CD4-positive, CD25-positive, alpha-beta regulatory T cell (primary cell): ENCODE measurements at regions not wholly inside any gene's neighbourhood (a gene's known extent, or its start where the extent isn't known, plus 50 kb on each side); places are given as distances from the start of the nearest gene placed in this dataset.

Experiments
- ATAC-seq, 2 donors: fragments of 150-1000 bp; cut with Tn5 transposase; one replicate each; pipeline ENCODE4 v1.10.0; 2021; ENCODE audit warnings: low read depth in 2 of 2, moderate number of reproducible peaks in 2 of 2, moderate library complexity in 1 of 2
- DNase-seq, 3 donors: peaks; one replicate each; pipeline versions ENCODE4 v3.0.0 to v3.0.0-alpha.2; 2012 to 2022; ENCODE audit warnings: mixed read lengths in 1 of 3
- H3K27ac ChIP-seq: one replicate; pipeline ENCODE4 v1.7.0; 2013; ENCODE audit warnings: mild to moderate bottlenecking, low read length; ENCODE audit not compliant: insufficient read depth, poor library complexity, severe bottlenecking
- H3K27me3 ChIP-seq: one replicate; pipeline ENCODE4 v1.7.0; 2013; ENCODE audit warnings: low read length; ENCODE audit not compliant: control insufficient read depth, insufficient read depth
- H3K36me3 ChIP-seq: one replicate; pipeline ENCODE4 v1.7.0; 2013; ENCODE audit warnings: mild to moderate bottlenecking, low read length, moderate library complexity; ENCODE audit not compliant: control insufficient read depth, insufficient read depth
- H3K4me1 ChIP-seq: 2 replicates; pipeline ENCODE4 v1.7.0; 2013; ENCODE audit warnings: mild to moderate bottlenecking, low read length; ENCODE audit not compliant: insufficient read depth, control insufficient read depth, poor library complexity, severe bottlenecking
- H3K4me3 ChIP-seq: one replicate; pipeline ENCODE4 v1.7.0; 2013; ENCODE audit warnings: low read depth, mild to moderate bottlenecking, low read length, moderate library complexity
- H3K9me3 ChIP-seq, 2 experiments: 1 replicate in 1 of 2; 2 replicates in 1 of 2; pipeline ENCODE4 v1.7.0; 2013; ENCODE audit warnings: low read length in 2 of 2, mild to moderate bottlenecking in 1 of 2, moderate library complexity in 1 of 2; ENCODE audit not compliant: control insufficient read depth in 2 of 2
- H3K27ac Mint-ChIP-seq, 3 donors: one replicate each; pipeline ENCODE4 v1.8.0; 2020 to 2022; ENCODE audit warnings: mild to moderate bottlenecking in 3 of 3, mixed read lengths in 3 of 3, moderate library complexity in 2 of 3
- H3K27me3 Mint-ChIP-seq: one replicate; pipeline ENCODE4 v1.8.0; 2022; ENCODE audit warnings: mild to moderate bottlenecking, mixed read lengths
- H3K36me3 Mint-ChIP-seq: one replicate; pipeline ENCODE4 v1.8.0; 2020; ENCODE audit warnings: mixed read lengths
- H3K4me1 Mint-ChIP-seq, 4 donors: one replicate each; pipeline ENCODE4 v1.8.0; 2020 to 2022; ENCODE audit warnings: mixed read lengths in 4 of 4, mild to moderate bottlenecking in 1 of 4
- H3K4me3 Mint-ChIP-seq, 4 donors: one replicate each; pipeline ENCODE4 v1.8.0; 2020 to 2022; ENCODE audit warnings: mild to moderate bottlenecking in 4 of 4, mixed read lengths in 4 of 4, moderate library complexity in 3 of 4
- H3K9me3 Mint-ChIP-seq, 7 donors: one replicate each; pipeline ENCODE4 v1.8.0; 2020 to 2022; ENCODE audit warnings: mixed read lengths in 7 of 7, mild to moderate bottlenecking in 3 of 7, moderate library complexity in 2 of 7

DNA sequence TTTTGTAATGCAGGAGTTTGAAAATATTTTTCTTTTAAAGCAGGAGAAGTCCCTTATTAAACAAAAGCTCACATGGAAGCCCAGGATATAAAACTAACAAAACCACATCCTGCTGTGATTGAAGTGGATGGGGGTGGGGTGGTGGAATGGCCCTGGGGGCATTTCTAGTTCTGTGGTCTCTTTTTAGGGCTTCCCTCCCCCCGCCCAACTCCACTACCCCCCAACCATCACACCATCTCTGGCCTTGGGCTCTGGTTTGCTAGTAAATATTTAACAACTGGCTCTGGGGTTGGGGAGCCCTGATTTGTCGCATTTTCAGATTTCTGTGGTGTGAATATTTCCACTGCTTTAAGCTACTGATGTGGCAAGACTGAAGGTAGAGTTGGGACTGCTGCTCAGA lies 279.6 kb upstream of the PLET1 start:
- H3K4me3 ChIP-seq, result no peak overlapping the region
- peaks cover 4 to 16% (median 6%) of the 10 kb centered on the region in 4 donors for H3K4me1 Mint-ChIP-seq
- no peak for ATAC-seq
- no peak for DNase-seq
- H3K9me3 ChIP-seq, result no peaks in the 10 kb centered on the region
- no peak overlapping the region for H3K27ac Mint-ChIP-seq
- H3K9me3 Mint-ChIP-seq, result peaks cover 0 to 2% (median 0%) of the 10 kb centered on the region in 7 donors
- H3K27me3 Mint-ChIP-seq, result peaks cover 10% of the 10 kb centered on the region
- H3K36me3 ChIP-seq, result no peaks in the 10 kb centered on the region
- no peak overlapping the region for H3K4me3 Mint-ChIP-seq
- H3K27me3 ChIP-seq, result peaks cover 4% of the 10 kb centered on the region
- H3K27ac ChIP-seq, result no peak overlapping the region
- H3K4me1 ChIP-seq, result no peaks in the 10 kb centered on the region
- no peaks in the 10 kb centered on the region for H3K36me3 Mint-ChIP-seq

DNA sequence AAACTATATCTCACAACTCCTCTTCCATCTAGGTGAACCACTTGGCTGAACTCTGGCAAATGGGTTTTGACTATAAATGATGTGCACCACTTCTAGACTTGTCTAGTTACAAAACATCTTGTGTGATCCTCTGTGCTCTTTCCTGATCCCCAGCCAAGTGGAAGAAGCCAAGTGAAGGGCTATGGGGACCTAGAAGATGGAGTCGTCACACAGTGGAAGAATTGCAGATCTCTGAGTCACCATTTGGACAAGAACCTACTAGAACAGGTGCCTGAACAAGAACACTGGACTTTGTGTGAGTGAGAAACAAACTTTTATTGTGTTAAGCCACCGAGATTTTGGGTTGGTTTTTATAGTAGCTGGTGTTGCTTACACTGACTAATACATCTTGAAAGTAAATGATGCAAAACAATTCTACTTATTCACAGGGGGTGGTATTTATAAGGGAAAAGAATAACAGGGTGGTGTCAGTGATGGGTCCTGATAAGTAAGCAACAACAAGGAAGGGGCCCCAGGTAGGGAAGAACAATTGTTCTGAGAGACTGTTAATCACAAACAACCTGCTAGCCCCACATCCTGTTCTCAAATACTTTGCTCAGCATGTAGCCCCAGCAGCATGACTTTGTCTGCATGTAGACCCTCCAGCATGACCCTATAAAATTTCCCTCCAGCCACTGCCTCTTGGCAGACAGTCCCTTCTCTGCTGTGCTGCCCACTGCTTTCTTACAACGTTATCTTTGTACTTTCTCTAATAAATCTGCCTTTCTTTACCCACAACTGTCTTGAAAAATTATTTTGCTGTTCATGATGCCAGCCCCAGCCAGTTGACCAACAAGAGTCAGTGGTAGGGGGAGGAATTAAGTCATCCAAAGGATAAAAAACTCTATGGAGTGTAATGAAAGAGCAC lies 280.7 kb upstream of the PLET1 start:
- H3K27me3 ChIP-seq, result peaks cover 3% of the 10 kb centered on the region
- peak overlapping the region in 1 of 3 donors; percentile 27 for H3K27ac Mint-ChIP-seq

DNA sequence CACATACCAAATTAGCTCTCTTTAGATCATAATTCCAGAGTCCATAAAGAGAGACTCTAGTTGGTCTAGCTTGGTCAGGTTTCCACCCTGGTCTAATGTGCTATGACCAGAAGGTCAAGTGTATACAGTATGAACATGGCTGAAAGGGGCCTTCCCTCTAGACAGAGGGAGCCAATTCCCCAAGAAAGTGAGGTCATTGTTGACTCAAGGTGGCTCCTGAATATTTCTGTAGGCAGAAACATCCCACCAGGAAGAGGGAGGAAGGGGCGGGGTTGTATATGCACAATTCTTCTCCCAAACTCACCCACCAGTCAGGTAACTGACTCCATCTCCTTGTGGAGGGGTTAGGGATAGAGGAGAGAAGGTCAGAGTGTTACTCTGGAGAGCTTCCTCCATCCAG lies 281.8 kb upstream of the PLET1 start:
- H3K27ac Mint-ChIP-seq, result no peak overlapping the region
- no peak for ATAC-seq

More for the DNA sequence above, 280.7 kb upstream of the PLET1 start:
- Mint-ChIP-seq H3K4me1 (peaks cover 4 to 16% (median 6%) of the 10 kb centered on the region in 4 donors), H3K9me3 (peaks cover 0 to 2% (median 0%) of the 10 kb centered on the region in 7 donors), H3K27me3 (peaks cover 10% of the 10 kb centered on the region), H3K36me3 (no peaks in the 10 kb centered on the region), H3K4me3 (peak overlapping the region in 2 of 4 donors; percentile 3 to 6)
- ATAC-seq (no peak), DNase-seq (no peak)
- no peaks in the 10 kb centered on the region for H3K4me1 ChIP-seq
- no peaks in the 10 kb centered on the region for H3K36me3 ChIP-seq
- H3K9me3 ChIP-seq, result no peaks in the 10 kb centered on the region
- H3K4me3 ChIP-seq, result no peak overlapping the region
- H3K27ac ChIP-seq, result no peak overlapping the region

DNA sequence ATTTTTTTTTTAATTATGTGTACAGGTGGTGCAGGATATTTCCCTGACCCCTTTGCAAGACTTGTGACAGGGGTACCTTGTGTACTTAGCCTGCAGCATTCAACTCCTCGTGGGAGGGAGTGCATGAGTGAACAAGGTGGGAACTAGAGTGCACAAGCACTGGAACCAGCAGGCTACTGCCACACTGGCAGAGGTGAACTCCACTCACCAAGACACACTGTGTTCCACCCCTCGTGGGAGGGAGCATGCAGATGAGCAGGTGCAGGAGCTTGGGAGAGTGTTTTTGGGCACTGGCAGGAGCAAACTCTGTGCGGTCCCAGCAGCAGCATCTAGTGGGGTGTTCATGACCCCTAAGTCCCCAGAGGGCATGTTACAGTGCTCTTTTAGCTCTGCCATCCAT lies 282.7 kb upstream of the PLET1 start:
- DNase-seq (no peak), ATAC-seq (no peak)
- no peak overlapping the region for H3K4me3 ChIP-seq
- no peaks in the 10 kb centered on the region for H3K27me3 ChIP-seq
- peaks cover 10% of the 10 kb centered on the region for H3K27me3 Mint-ChIP-seq
- no peaks in the 10 kb centered on the region for H3K36me3 Mint-ChIP-seq
- no peaks in the 10 kb centered on the region for H3K36me3 ChIP-seq
- no peak overlapping the region for H3K27ac Mint-ChIP-seq
- H3K4me1 Mint-ChIP-seq, result peaks cover 4 to 16% (median 6%) of the 10 kb centered on the region in 4 donors
- no peak overlapping the region for H3K4me3 Mint-ChIP-seq
- H3K9me3 Mint-ChIP-seq, result peaks cover 0 to 2% (median 0%) of the 10 kb centered on the region in 7 donors
- H3K27ac ChIP-seq, result no peak overlapping the region
- H3K4me1 ChIP-seq, result no peaks in the 10 kb centered on the region
- no peaks in the 10 kb centered on the region for H3K9me3 ChIP-seq

More for the DNA sequence above, 281.8 kb upstream of the PLET1 start:
- H3K4me3 ChIP-seq, result no peak overlapping the region
- no peaks in the 10 kb centered on the region for H3K9me3 ChIP-seq
- no peak overlapping the region for H3K27ac ChIP-seq
- Mint-ChIP-seq H3K4me3 (peak overlapping the region in 1 of 4 donors; percentile 32), H3K4me1 (peaks cover 4 to 16% (median 6%) of the 10 kb centered on the region in 4 donors), H3K36me3 (no peaks in the 10 kb centered on the region), H3K9me3 (peaks cover 0 to 2% (median 0%) of the 10 kb centered on the region in 7 donors), H3K27me3 (peaks cover 10% of the 10 kb centered on the region)
- no peaks in the 10 kb centered on the region for H3K4me1 ChIP-seq
- no peaks in the 10 kb centered on the region for H3K27me3 ChIP-seq
- H3K36me3 ChIP-seq, result no peaks in the 10 kb centered on the region
- DNase-seq, result no peak

DNA sequence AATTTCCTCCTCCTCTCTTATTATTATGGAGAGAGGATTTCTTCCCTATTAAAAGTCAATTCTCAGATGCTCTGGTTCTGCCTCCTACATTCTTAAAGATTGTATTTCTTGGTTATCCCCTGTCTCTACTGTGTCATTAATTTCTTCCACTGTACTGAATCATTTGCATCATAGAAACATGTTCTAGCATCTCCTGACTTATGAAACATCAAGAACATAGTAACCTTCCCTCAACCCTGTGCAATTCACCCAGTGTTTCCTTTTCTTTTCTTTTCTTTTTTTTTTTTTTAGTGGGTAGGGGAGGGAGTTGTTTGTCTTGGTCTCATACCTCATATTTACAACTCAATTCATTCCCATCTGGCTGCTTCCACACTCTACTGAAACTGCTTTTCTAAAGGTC lies 288.0 kb upstream of the PLET1 start:
- H3K4me1 Mint-ChIP-seq, result peaks cover 0 to 2% (median 0%) of the 10 kb centered on the region in 4 donors
- peaks cover 0 to 2% (median 0%) of the 10 kb centered on the region in 7 donors for H3K9me3 Mint-ChIP-seq
- ATAC-seq, result no peak

DNA sequence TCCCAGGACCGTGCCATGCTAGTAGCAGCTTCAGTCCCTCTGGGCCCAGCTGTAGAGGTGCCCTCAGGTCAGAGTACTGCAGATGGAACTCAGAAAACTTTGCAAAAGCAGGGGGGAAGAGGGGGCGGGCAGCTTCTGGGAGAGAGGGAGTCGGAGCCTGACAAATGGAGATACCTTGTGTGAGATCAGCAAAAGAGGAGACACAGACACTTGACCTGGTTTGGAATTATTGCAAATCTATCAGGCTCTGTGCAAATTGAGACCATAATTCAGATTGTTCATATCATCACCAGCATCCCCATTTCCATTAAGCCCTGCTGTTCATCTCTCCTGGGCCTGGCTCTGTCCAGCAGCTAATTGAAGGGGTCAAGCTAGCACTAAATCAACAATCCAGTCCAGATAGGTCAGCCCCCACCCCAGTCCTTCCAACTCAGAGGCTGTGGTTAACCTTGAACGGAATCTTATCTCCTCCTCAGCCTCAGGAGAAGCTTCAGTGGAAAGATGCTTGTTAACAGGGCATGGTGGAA lies 292.6 kb upstream of the PLET1 start:
- ATAC-seq, result no peak
- Mint-ChIP-seq H3K27ac (no peak overlapping the region), H3K4me1 (no peaks in the 10 kb centered on the region), H3K4me3 (no peak overlapping the region), H3K9me3 (no peaks in the 10 kb centered on the region), H3K27me3 (peaks cover 9% of the 10 kb centered on the region), H3K36me3 (peaks cover 4% of the 10 kb centered on the region)
- no peak for DNase-seq
- Histone ChIP-seq H3K36me3 (no peaks in the 10 kb centered on the region), H3K4me1 (no peaks in the 10 kb centered on the region), H3K4me3 (no peak overlapping the region), H3K9me3 (no peaks in the 10 kb centered on the region), H3K27ac (no peak overlapping the region), H3K27me3 (peaks cover 2% of the 10 kb centered on the region)

More for the DNA sequence above, 288.0 kb upstream of the PLET1 start:
- H3K4me3 ChIP-seq, result no peak overlapping the region
- H3K36me3 ChIP-seq, result no peaks in the 10 kb centered on the region
- Mint-ChIP-seq H3K27ac (no peak overlapping the region), H3K36me3 (peaks cover 4% of the 10 kb centered on the region), H3K4me3 (no peak overlapping the region), H3K27me3 (peaks cover 9% of the 10 kb centered on the region)
- H3K9me3 ChIP-seq, result no peaks in the 10 kb centered on the region
- no peak for DNase-seq
- H3K27me3 ChIP-seq, result peaks cover 2% of the 10 kb centered on the region
- H3K27ac ChIP-seq, result no peak overlapping the region
- no peaks in the 10 kb centered on the region for H3K4me1 ChIP-seq

DNA sequence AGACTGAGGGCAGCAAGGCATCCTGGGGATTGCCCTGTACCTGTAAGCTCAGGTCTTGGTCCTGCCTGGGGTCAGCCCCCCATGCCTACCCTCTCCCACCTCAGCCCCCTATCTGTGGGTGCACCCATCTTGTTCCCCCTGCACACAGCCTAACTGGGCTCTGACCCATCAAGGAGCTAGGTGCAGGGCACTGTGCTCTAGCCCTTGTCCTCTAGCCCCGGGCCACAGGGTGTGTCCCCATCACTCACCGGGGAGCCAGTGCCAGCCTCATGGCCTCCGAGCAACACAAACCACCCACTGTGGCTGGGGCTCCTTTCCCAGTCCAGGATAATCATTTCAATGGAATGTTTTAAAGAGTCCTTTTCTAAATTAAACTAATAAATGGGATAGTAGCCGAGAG lies 293.9 kb upstream of the PLET1 start:
- Histone ChIP-seq H3K4me3 (no peak overlapping the region), H3K4me1 (no peaks in the 10 kb centered on the region), H3K9me3 (no peaks in the 10 kb centered on the region), H3K36me3 (no peaks in the 10 kb centered on the region), H3K27ac (no peak overlapping the region), H3K27me3 (peaks cover 2% of the 10 kb centered on the region)
- Mint-ChIP-seq H3K4me3 (no peak overlapping the region), H3K27ac (no peak overlapping the region), H3K27me3 (peaks cover 12% of the 10 kb centered on the region), H3K36me3 (peaks cover 4% of the 10 kb centered on the region), H3K9me3 (no peaks in the 10 kb centered on the region), H3K4me1 (no peaks in the 10 kb centered on the region)
- ATAC-seq (no peak), DNase-seq (no peak)
